ENCODE measurements at regions not wholly inside any gene's neighbourhood (a gene's known extent, or its start where the extent isn't known, plus 50 kb on each side); places are given as distances from the start of the nearest gene placed in this dataset.

DNA sequence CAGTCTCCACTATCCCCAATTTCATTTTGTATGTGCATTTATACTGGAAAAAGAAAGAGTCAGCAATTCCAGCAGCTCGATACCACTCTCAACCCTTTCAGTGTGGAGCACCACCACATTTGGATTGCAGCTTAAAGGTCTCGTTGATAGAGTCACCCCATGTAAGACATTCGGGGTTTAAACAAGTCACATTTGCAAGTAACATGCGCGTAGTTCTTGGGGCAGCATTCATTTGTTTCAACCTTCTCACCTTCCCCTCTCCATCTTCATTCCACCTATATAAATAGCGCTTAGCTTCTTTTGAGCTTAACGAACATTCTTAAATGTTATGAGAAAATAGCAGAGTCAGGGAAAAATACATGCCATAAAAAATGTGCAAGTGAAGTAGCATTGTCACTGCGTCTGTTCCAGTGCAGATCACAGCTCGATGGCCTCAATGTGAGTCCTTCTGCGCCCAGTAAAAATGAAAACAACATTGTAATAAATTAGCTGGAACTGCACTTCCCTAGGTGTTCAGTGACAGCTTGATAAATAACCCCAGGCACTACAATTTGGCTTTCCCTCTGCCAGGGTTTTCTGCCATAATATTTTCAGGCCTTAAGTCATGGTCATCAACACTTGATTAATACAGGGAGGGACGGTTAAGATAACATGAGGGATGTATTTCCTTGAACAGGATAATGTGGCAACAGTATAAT lies 737.8 kb upstream of the NRSN1 start:
- no peak for DNase-seq

DNA sequence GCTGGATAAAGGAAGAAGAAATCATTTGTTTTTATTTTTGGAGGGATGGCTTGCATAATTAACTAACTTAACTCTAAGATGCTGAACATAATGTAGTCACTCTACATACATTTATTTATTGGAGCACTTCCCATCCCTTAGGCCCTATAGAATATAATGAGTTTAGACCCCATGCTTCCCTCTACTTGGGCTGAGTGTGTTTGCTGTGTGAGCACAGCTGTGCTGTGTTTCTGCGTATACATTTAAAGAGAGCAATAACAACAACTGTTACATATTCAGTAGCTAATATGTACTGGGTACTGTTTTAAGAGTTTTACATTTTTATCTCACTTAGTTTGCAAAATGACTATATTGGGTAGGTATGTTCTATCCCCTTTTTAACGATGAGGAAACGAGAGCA lies 736.6 kb upstream of the NRSN1 start:
- DNase-seq = no peak

DNA sequence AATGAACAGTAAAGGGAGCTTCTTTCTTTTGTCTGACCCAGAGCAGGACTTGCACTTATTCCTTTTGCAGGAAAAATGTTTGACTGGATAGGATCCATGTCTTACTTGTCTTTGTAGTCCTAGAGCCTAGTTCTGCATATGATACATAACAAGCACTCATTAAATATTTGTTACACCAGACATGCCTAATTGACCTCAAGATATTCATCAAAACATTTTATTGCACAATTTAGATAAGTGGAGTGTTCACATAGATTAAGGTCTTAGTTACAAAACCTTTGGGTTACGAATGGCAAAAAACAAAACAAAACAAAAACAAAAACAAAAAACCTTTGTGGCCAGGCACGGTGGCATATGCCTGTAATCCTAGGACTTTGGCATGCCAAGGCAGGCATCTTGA lies 735.8 kb upstream of the NRSN1 start:
- DNase-seq = no peak

DNA sequence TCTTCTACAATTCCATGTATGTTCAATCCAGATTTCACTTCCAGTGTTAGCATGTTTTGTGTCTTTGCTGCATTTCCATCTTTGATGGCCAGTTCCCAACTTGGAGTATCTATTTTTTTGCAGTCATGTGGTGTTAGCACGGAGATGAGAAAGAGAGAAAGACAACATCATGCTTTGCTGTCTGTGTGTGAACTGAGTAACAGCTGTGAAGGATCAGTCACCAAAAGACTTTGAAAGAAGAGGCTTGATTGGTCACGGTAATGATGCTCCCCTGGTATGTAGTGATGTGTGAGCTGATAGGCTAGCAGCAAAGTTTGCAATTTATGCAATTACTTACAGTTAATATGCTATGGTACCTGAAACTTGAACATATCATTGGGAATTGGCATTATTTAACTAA lies 731.3 kb upstream of the NRSN1 start:
- DNase-seq = no peak

DNA sequence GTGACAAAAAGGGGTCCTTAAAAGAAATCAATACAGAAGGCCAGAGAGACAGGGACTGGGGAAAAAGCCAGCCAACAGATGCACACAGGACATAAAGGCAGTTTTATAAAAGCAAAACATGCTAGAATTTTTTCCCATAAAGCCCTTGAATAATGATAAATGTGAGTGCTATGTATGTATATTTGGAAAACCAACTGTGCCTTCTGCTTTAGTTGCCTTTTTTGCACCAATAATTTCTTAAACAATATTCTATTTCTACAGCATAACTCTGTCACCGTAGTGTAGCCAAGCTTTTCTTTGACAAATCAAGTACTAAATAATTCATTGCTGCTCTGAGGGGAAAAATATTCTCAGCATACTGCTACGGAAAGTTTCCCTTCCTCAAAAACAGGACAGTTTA lies 730.6 kb upstream of the NRSN1 start:
- no peak for DNase-seq

DNA sequence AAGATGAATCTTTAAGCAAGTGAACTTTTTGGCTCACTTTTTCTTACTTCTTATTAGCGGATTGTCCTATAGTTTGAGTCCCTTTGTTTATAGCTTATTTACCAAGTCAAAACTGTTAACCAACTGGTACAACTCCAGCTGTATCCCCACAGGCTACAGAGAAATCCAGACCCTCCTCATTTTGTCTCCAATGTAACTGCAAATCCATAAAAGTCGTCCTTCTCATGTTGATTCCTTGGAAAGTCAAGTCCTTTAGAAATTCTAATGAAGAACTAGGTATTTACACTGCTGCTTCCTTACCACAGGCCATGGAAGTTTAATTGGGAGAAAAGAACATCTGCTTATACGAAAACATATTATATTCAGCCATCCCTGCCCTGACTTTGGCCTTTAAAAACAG lies 729.1 kb upstream of the NRSN1 start:
- no peak for DNase-seq

DNA sequence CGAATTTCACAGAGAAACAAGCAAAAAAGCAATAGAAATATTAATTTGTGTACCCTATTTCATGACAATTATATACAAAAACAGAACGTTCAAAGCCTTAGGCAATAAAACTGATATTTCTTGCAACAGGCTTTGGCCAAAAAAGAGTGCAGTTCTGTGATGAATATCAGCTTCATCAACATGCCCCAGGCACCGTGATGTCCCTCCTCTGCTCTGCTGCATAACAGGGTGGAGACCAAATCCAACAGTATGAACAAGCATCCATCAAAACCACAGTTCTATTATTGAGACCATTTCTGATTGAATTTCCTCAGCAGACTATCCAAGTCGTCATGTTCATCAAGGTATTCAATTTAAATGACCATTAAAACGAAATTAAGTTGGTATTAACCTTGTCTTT lies 722.6 kb upstream of the NRSN1 start:
- DNase-seq = no peak

DNA sequence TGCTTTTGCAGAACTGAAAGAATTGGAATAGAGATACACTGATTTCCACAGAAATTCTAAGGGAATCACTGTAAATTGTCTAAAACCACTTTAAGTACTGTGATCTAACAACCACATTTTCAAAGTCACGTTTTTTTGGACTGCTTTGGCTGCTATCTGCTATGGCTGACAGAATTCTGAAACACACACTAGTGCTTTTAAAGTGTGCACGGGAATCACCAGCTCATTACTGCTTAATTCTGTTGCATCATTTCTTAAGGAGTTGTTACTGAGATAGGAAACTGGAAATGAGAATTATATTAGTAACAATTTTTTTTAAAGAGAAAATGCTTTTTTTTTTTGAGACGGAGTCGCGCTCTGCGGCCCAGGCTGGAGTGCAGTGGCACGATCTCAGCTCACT lies 716.5 kb upstream of the NRSN1 start:
- no peak for DNase-seq

DNA sequence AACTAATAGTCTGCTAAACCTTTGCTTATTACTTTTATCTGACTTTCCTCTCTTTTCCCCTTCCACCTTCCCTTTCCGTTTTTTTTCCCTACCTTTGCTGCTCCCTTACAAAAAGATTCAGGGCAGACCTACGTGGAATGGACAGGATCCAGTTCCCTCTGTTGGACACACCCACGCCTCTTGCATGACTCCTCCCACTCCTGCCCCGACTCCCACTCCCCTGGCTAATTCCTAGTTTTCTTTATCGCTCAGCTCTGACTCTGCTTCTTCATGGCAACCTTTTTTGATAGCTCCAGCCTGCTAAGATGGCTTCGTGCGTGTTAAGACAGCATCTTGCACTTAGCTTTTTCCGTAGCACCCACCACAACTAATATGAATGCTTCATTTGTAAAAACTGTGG lies 715.6 kb upstream of the NRSN1 start:
- DNase-seq = no peak

DNA sequence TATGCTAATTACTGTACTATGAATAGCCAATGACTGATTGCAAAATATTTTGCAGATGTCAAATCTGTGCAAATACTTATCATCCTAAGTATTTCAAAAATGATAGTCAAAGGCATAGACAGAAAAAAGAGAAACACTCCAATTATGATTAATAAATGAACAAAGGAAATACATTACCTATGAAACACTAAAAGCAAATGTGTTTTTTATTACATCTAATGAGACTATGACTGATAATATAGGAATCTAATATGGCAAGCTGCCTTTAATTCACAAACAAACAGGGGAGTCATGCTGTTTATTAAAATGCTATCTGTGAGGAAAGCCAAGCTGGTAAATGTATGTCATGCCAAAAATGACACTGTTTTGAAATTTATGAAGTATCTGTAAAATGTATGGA lies 713.2 kb upstream of the NRSN1 start:
- no peak for DNase-seq

DNA sequence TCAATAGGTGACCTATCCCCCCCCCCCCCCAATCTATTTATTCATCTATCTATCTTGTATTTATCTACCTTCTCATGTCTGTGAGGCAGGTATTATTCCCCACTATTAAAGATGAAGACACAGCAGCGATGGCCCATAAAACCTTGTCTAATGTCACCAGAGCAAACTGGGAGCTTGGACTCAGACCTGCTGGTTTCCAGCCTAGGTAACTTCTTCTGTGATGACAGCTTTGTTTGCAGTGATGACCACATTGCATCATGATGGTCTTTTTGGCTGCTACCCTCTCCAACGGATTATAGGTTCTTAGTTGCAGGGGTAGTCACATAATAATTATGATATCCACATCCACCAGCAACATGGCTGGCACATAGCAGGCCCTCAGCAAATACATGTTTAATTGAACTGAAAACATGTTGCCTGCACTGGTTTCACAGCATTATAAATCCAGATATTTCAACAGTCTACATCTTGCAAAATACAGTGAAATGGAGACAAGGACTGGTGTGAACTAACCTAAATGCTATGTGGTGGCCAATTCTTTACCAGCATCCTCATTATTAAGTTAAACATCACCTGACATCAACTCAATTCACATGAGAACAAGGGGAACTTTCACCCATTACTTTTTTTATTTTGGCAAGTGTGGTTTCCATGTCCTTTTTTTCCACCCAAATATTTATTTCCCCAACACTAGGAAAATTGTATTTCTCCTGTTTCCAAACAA lies 712.5 kb upstream of the NRSN1 start:
- DNase-seq = no peak

DNA sequence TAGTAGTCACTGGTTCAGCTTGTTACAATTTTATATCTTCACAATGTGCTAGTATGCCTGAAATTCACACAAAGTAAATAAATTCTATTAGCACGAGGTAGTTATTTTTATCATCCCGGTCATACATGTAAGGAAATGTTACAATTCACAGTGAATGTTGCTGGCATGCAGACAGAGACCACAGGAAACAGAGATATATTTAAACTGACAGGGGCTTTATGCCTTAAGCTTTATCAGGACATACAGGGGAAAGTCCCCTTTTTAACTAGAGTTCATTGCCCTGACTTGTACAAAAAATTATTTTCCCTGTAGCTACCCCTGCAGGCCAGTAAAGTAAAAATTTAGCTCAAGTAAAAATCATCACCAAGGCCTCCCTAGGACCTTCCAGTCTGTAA lies 712.0 kb upstream of the NRSN1 start:
- DNase-seq = no peak

DNA sequence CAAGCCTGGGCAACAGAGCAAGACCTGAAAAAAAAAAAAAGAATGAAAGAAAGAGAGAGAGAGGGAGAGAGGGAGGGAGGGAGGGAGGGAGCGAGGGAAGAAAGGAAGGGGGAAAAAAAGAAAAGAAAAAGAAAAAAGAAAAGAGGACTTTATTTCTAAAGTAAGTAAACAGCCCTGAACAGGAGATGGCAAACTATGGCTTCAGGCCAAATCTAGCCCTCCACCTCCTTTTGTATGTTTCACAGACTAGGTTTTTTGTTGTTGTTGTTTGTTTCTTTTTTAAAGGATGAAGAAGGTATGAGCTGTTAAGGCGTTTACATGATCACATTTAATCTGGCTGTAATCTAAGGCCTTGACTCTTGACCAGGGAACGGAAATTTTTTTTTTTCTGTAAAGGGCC lies 711.1 kb upstream of the NRSN1 start:
- DNase-seq = no peak

DNA sequence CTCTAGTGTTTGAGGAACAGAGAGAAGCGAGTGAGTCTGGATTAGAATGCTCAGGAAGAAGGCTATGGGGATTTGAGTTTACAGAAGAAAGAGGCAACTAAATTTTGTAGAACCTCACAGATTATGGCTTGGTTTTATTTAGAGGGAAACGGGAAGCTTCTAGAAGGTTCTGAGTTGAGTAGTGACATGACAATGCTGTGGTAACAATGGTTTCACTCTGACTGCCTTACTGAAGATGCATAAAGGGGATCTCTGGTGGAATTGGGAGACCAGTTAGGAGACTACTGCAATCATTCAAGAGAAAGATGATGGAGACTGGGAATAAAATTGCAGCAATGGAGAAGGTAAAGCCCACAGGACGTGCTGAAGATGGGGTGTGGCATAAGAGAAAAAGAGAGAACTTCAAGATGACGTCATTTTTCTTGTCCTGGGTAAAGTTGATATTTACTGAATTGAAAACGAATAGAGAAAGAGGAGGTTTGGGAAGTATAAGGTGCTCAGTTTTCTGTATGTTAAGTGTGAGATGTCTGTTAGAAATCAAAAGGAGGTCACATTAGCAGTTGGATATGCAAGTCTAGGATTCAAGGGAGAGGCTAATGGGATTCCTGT lies 710.1 kb upstream of the NRSN1 start:
- DNase-seq = no peak

DNA sequence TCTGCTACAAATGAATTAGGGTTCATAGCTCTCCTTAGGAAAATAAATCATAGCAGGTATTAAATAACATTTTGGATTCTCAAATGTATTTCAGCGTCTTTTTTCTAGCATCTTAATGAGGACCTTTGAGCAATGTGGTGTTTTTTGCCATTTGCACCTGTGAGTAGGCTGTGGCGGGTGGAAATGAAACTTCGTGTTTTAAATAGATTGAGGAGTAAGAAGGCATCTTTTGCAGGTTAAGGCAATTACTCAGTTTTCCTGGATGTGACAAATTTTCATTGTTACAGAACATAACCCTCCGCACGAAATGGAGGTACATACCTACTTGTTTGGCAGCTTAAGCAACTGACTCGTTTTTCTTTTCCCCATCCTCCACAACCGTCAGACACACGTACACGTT lies 708.9 kb upstream of the NRSN1 start:
- DNase-seq = no peak

DNA sequence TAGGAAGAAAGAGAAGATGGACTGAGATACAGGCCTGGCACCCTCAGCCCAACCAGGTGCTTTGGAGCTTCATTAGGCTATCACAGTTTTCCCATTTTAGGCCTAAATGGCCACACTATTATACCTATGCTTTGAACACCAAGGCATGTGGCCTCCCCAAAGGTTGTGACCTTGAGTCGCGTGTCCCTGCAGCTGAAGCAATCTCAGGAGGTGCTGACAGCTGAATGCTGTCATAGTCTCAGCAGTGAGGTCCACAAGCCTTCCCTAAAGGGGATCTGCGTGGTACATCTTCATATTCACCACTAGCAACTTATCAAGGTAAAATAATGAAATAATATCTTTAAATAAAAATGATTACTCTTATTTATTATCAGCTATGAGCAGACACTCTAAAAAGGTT lies 707.9 kb upstream of the NRSN1 start:
- no peak for DNase-seq

DNA sequence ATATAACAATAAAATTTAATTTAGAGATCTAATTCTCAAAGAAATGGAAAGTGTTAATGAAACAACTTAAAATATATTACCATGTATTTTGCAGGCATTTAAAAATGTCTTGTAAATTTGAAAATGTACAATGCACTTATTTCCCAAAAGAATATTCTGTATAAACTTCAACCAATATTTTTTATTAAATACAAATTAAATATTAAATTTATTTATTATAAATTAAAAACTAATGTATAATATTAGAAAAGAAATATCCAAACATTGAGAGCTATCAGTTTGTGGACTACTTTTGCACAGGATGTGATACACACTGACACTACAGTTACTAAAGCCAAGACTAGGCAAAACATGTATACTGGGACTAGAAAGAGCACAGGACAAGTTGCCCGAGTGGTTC lies 707.0 kb upstream of the NRSN1 start:
- no peak for DNase-seq

DNA sequence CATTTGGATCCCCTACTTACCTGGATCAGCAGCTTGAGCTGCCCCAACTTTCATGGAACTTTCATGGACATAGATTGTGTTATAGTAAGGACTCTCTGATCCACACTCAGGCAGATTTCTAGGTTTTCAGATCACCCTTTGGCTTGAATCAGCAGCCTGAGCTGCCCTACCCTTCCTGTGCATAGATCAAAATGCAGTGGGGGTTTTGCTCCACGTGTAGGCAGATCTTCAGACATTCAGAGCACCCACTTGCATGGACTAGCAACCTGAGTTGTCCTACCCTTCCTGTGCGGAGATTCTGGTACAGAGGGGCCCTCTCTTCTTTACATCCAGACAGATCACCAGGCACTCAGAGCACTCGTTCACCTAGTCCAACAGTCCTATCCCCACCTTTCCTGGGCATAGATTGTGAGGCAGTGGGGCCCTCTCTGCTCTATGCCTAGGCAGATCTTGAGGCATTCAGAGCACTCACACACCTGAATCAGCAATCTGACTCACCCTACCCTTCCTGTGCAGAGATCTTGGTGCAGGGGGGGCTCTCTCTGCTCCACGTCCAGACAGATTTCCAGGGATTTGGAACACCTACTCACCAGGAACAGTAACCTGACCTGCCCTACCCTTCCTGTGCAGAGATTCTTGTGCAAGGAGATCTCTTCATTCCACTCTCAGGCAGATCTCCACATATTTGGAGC lies 705.2 kb upstream of the NRSN1 start:
- no peak for DNase-seq

DNA sequence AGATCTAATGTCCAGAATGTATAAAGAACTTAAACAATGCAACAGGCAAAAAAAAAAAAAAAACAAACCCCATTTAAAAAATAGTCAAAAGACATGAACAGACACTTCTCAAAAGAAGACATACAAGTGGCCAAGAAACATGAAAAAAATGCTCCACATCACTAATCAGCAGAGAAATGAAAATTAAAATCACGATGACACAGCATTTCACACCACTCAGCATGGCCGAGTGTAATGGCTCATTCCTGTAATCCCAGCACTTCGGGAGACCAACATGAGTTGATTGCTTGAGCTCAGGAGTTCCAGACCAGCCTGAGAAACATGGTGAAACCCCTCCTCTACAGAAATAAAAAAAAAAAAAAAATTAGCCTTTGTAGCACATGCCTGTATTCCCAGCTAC lies 701.4 kb upstream of the NRSN1 start:
- DNase-seq = no peak

DNA sequence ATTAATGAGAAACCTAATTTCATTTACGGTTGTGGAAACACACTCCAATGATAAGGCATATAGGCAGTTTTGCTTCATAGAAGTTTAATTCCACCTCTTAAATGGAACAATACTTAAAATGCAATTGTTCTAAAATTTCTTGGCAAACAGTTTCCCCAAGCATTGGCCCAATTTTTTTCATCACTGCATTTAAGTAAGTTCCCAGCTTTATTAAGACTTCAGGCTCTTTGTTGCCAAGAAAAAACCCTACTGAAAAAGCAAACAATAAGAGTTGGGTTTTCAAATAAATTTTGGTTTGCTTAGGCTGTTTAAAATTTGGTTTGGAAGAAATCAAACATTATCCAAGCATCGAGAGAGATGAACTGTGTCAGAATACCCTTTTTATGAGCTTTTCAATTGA lies 690.9 kb upstream of the NRSN1 start:
- DNase-seq = no peak

DNA sequence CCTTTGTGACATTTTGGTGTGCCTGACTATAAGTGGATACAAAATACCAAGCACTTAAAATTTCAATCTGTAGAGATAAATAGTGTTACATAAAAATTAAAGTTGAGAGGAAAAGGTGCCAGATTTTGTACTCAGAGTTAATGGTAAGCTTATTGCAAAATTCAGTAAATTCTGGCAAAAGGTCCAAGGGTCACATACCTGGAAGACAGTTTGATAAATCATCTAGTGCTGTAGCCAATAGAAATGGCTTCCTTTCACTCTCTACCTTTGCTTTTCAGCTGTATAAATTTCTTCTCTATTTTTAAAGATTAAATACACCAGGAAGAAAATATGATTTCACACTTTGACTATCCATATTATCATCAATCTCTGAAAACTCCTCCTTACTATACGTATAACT lies 690.2 kb upstream of the NRSN1 start:
- DNase-seq = no peak

DNA sequence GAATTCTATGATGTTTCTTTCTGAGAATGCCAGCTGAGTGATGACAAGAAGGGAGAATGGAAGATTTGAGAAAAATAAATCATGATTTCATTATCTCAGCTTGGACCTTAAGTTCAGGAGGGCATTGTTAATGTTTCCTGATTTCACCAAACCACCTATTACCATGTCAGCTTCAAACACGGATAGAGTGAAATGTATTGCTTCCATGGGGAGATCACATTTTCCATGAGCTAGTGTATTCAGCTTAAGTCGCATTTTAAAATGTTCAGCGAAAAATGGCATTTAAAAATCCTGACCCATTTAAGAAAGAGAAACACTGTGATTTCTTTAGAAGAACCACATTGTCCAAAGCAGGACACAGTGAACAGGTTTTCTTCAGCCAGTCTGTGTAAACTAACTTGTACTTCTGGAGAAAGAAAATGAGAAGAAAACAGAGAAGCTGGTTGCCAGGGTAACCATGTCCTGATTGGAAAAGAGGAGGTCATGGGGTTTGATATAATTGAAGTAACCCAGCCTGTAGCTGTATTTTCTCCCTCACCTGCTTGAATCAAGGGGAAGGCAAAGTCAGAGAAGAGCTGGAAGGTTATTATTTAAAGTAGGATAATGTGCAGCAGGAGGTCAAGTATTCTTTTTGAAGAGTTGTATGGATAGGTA lies 684.1 kb upstream of the NRSN1 start:
- no peak for DNase-seq

DNA sequence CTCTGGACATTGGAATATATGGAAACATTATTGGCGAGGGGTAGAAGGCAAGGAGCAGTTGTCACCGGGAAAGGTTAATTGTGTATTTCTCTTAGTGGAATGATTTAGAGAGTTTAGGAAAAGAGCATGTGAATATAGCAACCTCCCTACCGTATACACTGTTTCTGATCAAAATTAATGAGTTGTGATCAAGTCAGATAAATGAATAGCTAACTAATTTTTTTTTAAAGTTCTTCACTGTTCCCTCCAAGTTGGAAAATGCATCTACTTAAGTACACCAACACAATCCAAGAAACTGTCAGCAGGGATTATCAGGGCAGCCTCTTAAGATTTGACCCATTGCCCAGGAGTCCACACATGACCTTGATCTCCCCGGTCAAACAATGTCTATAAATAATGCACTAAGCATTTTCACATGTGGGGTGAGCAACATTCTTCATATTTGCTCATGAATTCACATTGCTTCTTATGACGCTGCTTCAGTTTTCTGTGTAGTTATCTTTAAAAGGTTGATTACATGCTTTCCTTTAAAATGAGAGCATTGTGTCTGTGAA lies 680.8 kb upstream of the NRSN1 start:
- no peak for DNase-seq

Measured in suppressor macrophage treated with lipopolysaccharide for 1 hour (primary cell).